ENCODE measurements at regions not wholly inside any gene's neighbourhood (a gene's known extent, or its start where the extent isn't known, plus 50 kb on each side); places are given as distances from the start of the nearest gene placed in this dataset.
A peak's percentile ranks its signal among the peaks of the same experiment; 100 is the strongest.

- Histone ChIP-seq H2BK5ac (ENCODE audit: low read length) (no peak overlapping the region), H3K4me2 (ENCODE audit: low read length) (no peak overlapping the region), H3K23ac (ENCODE audit: low read length) (no peak overlapping the region), H3K79me1 (ENCODE audit: low read length) (no peaks in the 10 kb centered on the region), H3K27me3 (ENCODE audit: insufficient read depth, low read length, poor library complexity) (no peaks in the 10 kb centered on the region), H3K4ac (ENCODE audit: low read depth, low read length) (no peak overlapping the region), H2BK120ac (ENCODE audit: low read depth, low read length) (no peak overlapping the region), H2AK5ac (ENCODE audit: low read length) (no peak overlapping the region), H4K8ac (ENCODE audit: low read depth, low read length) (no peak overlapping the region), H3K27ac (ENCODE audit: low read depth, low read length) (no peak overlapping the region), H3K56ac (ENCODE audit: low read length) (no peak overlapping the region), H3K9ac (ENCODE audit: low read length) (no peak overlapping the region), H3K79me2 (ENCODE audit: control insufficient read depth, insufficient read depth, low read length) (no peaks in the 10 kb centered on the region), H3K4me3 (ENCODE audit: low read length) (no peak overlapping the region), H2BK15ac (replicated peaks; ENCODE audit: low read depth) (no peak overlapping the region), H3K18ac (ENCODE audit: low read length) (no peak overlapping the region), H3K4me1 (ENCODE audit: control insufficient read depth, low read depth, low read length) (no peaks in the 10 kb centered on the region), H3K36me3 (ENCODE audit: control insufficient read depth, insufficient read depth, low read length) (no peaks in the 10 kb centered on the region), H4K5ac (ENCODE audit: low read length) (no peak overlapping the region)
- WGBS (ENCODE audit: extremely low coverage, insufficient coverage, low lambda C conversion rate) = no CpG with 5 or more reads among the region's 2 CpGs
- DNase-seq = no peak
These were observed 74.4 kb downstream of the LUZP4 start for GRCh38 chrX:115363897-115364296.

GRCh38 chrX:115364670-115365069, 75.2 kb downstream of the LUZP4 start:
- Histone ChIP-seq H3K27ac (ENCODE audit: low read depth, low read length) (no peak overlapping the region), H2BK5ac (ENCODE audit: low read length) (no peak overlapping the region), H3K4me2 (ENCODE audit: low read length) (no peak overlapping the region), H2BK15ac (replicated peaks; ENCODE audit: low read depth) (no peak overlapping the region), H3K23ac (ENCODE audit: low read length) (no peak overlapping the region), H4K5ac (ENCODE audit: low read length) (no peak overlapping the region), H3K79me2 (ENCODE audit: control insufficient read depth, insufficient read depth, low read length) (no peaks in the 10 kb centered on the region), H3K4me3 (ENCODE audit: low read length) (no peak overlapping the region), H3K18ac (ENCODE audit: low read length) (no peak overlapping the region), H3K4ac (ENCODE audit: low read depth, low read length) (no peak overlapping the region), H2AK5ac (ENCODE audit: low read length) (no peak overlapping the region), H2BK120ac (ENCODE audit: low read depth, low read length) (no peak overlapping the region), H4K8ac (ENCODE audit: low read depth, low read length) (no peak overlapping the region), H3K9ac (ENCODE audit: low read length) (no peak overlapping the region), H3K27me3 (ENCODE audit: insufficient read depth, low read length, poor library complexity) (no peaks in the 10 kb centered on the region), H3K4me1 (ENCODE audit: control insufficient read depth, low read depth, low read length) (no peaks in the 10 kb centered on the region), H3K79me1 (ENCODE audit: low read length) (no peaks in the 10 kb centered on the region), H3K36me3 (ENCODE audit: control insufficient read depth, insufficient read depth, low read length) (no peaks in the 10 kb centered on the region), H3K56ac (ENCODE audit: low read length) (no peak overlapping the region)
- no peak for DNase-seq

GRCh38 chrX:115366535-115366934, 77.0 kb downstream of the LUZP4 start:
- Histone ChIP-seq H3K27ac (ENCODE audit: low read depth, low read length) (no peak overlapping the region), H3K4ac (ENCODE audit: low read depth, low read length) (no peak overlapping the region), H3K18ac (ENCODE audit: low read length) (no peak overlapping the region), H3K9ac (ENCODE audit: low read length) (no peak overlapping the region), H2AK5ac (ENCODE audit: low read length) (no peak overlapping the region), H2BK5ac (ENCODE audit: low read length) (no peak overlapping the region), H2BK120ac (ENCODE audit: low read depth, low read length) (no peak overlapping the region), H3K79me2 (ENCODE audit: control insufficient read depth, insufficient read depth, low read length) (no peaks in the 10 kb centered on the region), H3K4me2 (ENCODE audit: low read length) (no peak overlapping the region), H3K4me1 (ENCODE audit: control insufficient read depth, low read depth, low read length) (no peaks in the 10 kb centered on the region), H4K5ac (ENCODE audit: low read length) (no peak overlapping the region), H3K4me3 (ENCODE audit: low read length) (no peak overlapping the region), H3K79me1 (ENCODE audit: low read length) (no peaks in the 10 kb centered on the region), H3K36me3 (ENCODE audit: control insufficient read depth, insufficient read depth, low read length) (no peaks in the 10 kb centered on the region), H3K23ac (ENCODE audit: low read length) (no peak overlapping the region), H3K56ac (ENCODE audit: low read length) (no peak overlapping the region), H4K8ac (ENCODE audit: low read depth, low read length) (no peak overlapping the region), H3K27me3 (ENCODE audit: insufficient read depth, low read length, poor library complexity) (no peaks in the 10 kb centered on the region), H2BK15ac (replicated peaks; ENCODE audit: low read depth) (no peak overlapping the region)
- no CpG with 5 or more reads among the region's 1 CpG for WGBS (ENCODE audit: extremely low coverage, insufficient coverage, low lambda C conversion rate)
- no peak for DNase-seq

DNA sequence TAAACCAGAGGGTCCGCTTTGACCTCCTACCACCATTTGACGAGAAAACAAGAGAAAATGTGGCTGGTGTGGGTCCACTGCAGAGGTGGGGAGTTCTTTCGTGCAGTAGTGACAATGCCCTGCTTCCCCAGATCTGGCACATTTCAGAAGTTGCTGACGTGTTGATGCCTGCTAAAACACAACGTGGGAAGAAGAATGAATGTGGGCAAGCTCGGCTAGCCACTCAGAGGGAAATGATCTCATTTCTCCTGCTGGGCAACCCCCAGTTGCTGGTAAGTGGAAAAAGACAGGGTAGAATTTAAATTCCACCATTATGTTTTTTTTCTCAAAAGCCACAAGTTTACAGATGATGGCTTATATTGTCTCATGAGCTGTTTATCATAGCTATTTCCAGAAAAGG, 77.9 kb downstream of the LUZP4 start:
- no CpG with 5 or more reads among the region's 6 CpGs for WGBS (ENCODE audit: extremely low coverage, insufficient coverage, low lambda C conversion rate)
- Histone ChIP-seq H3K27me3 (ENCODE audit: insufficient read depth, low read length, poor library complexity) (no peaks in the 10 kb centered on the region), H3K36me3 (ENCODE audit: control insufficient read depth, insufficient read depth, low read length) (no peaks in the 10 kb centered on the region), H3K56ac (ENCODE audit: low read length) (no peak overlapping the region), H3K4me3 (ENCODE audit: low read length) (no peak overlapping the region), H3K18ac (ENCODE audit: low read length) (no peak overlapping the region), H2AK5ac (ENCODE audit: low read length) (no peak overlapping the region), H3K27ac (ENCODE audit: low read depth, low read length) (no peak overlapping the region), H3K4me2 (ENCODE audit: low read length) (no peak overlapping the region), H3K23ac (ENCODE audit: low read length) (no peak overlapping the region), H2BK120ac (ENCODE audit: low read depth, low read length) (no peak overlapping the region), H3K79me1 (ENCODE audit: low read length) (no peaks in the 10 kb centered on the region), H2BK5ac (ENCODE audit: low read length) (no peak overlapping the region), H3K4ac (ENCODE audit: low read depth, low read length) (no peak overlapping the region), H4K5ac (ENCODE audit: low read length) (no peak overlapping the region), H3K4me1 (ENCODE audit: control insufficient read depth, low read depth, low read length) (no peaks in the 10 kb centered on the region), H2BK15ac (replicated peaks; ENCODE audit: low read depth) (no peak overlapping the region), H3K79me2 (ENCODE audit: control insufficient read depth, insufficient read depth, low read length) (no peaks in the 10 kb centered on the region), H4K8ac (ENCODE audit: low read depth, low read length) (no peak overlapping the region), H3K9ac (ENCODE audit: low read length) (no peak overlapping the region)
- peak; percentile 1 for DNase-seq

GRCh38 chrX:115367951-115368350, 78.4 kb downstream of the LUZP4 start:
- Histone ChIP-seq H2BK15ac (replicated peaks; ENCODE audit: low read depth) (no peak overlapping the region), H2BK120ac (ENCODE audit: low read depth, low read length) (no peak overlapping the region), H3K56ac (ENCODE audit: low read length) (no peak overlapping the region), H3K4me1 (ENCODE audit: control insufficient read depth, low read depth, low read length) (no peaks in the 10 kb centered on the region), H2AK5ac (ENCODE audit: low read length) (no peak overlapping the region), H2BK5ac (ENCODE audit: low read length) (no peak overlapping the region), H4K8ac (ENCODE audit: low read depth, low read length) (no peak overlapping the region), H3K79me2 (ENCODE audit: control insufficient read depth, insufficient read depth, low read length) (no peaks in the 10 kb centered on the region), H3K27ac (ENCODE audit: low read depth, low read length) (no peak overlapping the region), H3K36me3 (ENCODE audit: control insufficient read depth, insufficient read depth, low read length) (no peaks in the 10 kb centered on the region), H3K23ac (ENCODE audit: low read length) (no peak overlapping the region), H3K4ac (ENCODE audit: low read depth, low read length) (no peak overlapping the region), H3K79me1 (ENCODE audit: low read length) (no peaks in the 10 kb centered on the region), H4K5ac (ENCODE audit: low read length) (no peak overlapping the region), H3K4me2 (ENCODE audit: low read length) (no peak overlapping the region), H3K4me3 (ENCODE audit: low read length) (no peak overlapping the region), H3K9ac (ENCODE audit: low read length) (no peak overlapping the region), H3K18ac (ENCODE audit: low read length) (no peak overlapping the region), H3K27me3 (ENCODE audit: insufficient read depth, low read length, poor library complexity) (no peaks in the 10 kb centered on the region)
- DNase-seq = no peak
- WGBS (ENCODE audit: extremely low coverage, insufficient coverage, low lambda C conversion rate) = no CpG with 5 or more reads among the region's 2 CpGs

- no peaks in the 10 kb centered on the region for H3K79me2 ChIP-seq (ENCODE audit: control insufficient read depth, insufficient read depth, low read length)
- no peak overlapping the region for H4K5ac ChIP-seq (ENCODE audit: low read length)
- no peak overlapping the region for H4K8ac ChIP-seq (ENCODE audit: low read depth, low read length)
- no peak overlapping the region for H3K18ac ChIP-seq (ENCODE audit: low read length)
- no peak overlapping the region for H2BK15ac ChIP-seq (replicated peaks; ENCODE audit: low read depth)
- no peak overlapping the region for H2BK5ac ChIP-seq (ENCODE audit: low read length)
- no peak overlapping the region for H3K23ac ChIP-seq (ENCODE audit: low read length)
- no peak for DNase-seq
- no peak overlapping the region for H3K56ac ChIP-seq (ENCODE audit: low read length)
- WGBS (ENCODE audit: extremely low coverage, insufficient coverage, low lambda C conversion rate) = no CpG with 5 or more reads among the region's 2 CpGs
- no peak overlapping the region for H2AK5ac ChIP-seq (ENCODE audit: low read length)
- H3K4me2 ChIP-seq (ENCODE audit: low read length) = no peak overlapping the region
- H3K79me1 ChIP-seq (ENCODE audit: low read length) = no peaks in the 10 kb centered on the region
- no peak overlapping the region for H3K4me3 ChIP-seq (ENCODE audit: low read length)
- H3K9ac ChIP-seq (ENCODE audit: low read length) = no peak overlapping the region
- H3K36me3 ChIP-seq (ENCODE audit: control insufficient read depth, insufficient read depth, low read length) = no peaks in the 10 kb centered on the region
- no peaks in the 10 kb centered on the region for H3K4me1 ChIP-seq (ENCODE audit: control insufficient read depth, low read depth, low read length)
- H3K27me3 ChIP-seq (ENCODE audit: insufficient read depth, low read length, poor library complexity) = no peaks in the 10 kb centered on the region
- no peak overlapping the region for H3K4ac ChIP-seq (ENCODE audit: low read depth, low read length)
- H2BK120ac ChIP-seq (ENCODE audit: low read depth, low read length) = no peak overlapping the region
- H3K27ac ChIP-seq (ENCODE audit: low read depth, low read length) = no peak overlapping the region
These were observed 79.4 kb downstream of the LUZP4 start for GRCh38 chrX:115368876-115369275.

All from mesendoderm (in vitro differentiated cells).